NCI-H1092 (cell line): ENCODE measurements at regions not wholly inside any gene's neighbourhood (a gene's known extent, or its start where the extent isn't known, plus 50 kb on each side); places are given as distances from the start of the nearest gene placed in this dataset.

ENCODE experiments used
- DNase-seq: peaks from one replicate; lab custom pipeline; 2025; lab: John Stamatoyannopoulos, UW

GRCh38 chr12:105843986-105844760, 294.6 kb downstream of the NUAK1 start:
- DNase-seq, result no peak

DNA sequence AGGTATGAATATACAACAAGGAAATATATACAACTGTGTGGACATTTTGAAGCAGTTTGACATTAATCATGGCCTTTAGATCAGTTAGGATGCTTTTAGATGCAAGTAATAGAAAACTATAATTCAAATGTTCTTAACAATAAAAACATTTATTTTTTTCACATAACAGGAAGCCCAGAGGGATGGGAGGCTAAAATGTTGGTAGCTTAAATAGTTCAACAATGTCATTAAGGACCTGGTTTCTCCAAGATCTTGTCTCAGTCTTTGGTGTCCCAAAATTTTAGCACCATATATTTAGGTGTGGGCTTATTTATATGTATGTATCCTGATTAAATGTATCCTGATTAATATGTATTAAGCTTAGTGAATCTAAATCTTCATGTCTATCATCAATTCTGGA, 292.4 kb downstream of the NUAK1 start:
- DNase-seq, result no peak

- DNase-seq, result no peak
These were observed 291.7 kb downstream of the NUAK1 start for GRCh38 chr12:105847068-105847467.

- no peak for DNase-seq
These were observed 290.5 kb downstream of the NUAK1 start for GRCh38 chr12:105848286-105848685.

DNA sequence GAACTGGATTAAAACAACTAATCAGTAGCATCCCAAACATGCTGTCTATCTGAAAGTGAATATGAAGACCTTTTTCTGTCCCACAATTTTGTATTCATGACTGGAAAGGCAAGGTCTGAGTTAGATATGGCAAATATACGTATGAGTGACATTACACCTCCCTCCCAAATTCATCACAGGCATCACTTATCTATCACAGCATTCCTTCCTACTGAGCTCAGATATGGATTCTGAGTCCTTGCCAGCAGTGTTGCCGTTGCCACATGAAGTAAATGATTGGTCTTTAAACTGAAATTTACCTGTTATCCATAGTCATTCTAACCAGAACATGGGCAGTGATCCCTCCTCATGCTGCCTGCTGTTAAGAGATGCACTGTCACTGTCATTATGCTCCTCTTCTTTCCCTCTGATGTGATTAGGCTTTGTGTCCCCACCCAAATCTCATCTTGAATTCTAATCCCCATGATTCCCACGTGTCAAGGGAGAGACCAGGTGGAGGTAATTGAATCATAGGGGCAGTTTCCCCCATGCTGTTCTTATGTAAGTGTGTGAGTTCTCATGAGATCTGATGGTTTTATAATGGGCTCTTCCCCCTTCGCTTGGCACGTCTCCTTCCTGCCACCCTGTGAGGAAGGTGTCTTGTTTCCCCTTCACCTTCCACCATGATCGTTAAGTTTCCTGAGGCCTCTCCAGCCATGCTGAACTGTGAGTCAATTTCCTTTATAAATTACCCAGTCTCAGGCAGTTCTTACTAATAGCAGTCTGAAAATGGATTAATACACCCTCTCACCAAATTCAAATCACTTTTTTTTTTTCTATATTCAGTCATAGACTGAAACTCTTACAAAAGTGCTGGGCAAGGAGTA, 288.4 kb downstream of the NUAK1 start:
- no peak for DNase-seq

- DNase-seq, result no peak
These were observed 286.3 kb downstream of the NUAK1 start for GRCh38 chr12:105852496-105852895.

DNA sequence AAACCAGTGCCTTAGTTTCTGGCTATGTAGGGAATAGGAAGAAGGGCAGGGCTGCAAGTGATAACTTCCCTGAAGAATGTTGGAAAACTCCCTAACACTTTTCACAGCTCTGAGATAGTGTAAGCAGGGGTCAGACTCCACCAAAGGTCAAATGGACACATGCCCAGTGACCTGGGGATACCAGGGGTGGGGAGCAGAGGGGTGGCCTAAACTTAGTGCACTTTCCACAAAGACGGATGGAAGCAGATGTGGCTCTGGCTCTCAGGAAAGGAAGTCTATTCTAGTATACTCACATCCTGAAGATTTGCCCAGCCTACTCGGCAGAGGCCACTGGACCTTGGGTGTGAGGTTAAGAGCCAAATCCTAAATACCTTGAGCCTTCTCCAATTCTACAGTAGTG, 285.8 kb downstream of the NUAK1 start:
- no peak for DNase-seq

DNA sequence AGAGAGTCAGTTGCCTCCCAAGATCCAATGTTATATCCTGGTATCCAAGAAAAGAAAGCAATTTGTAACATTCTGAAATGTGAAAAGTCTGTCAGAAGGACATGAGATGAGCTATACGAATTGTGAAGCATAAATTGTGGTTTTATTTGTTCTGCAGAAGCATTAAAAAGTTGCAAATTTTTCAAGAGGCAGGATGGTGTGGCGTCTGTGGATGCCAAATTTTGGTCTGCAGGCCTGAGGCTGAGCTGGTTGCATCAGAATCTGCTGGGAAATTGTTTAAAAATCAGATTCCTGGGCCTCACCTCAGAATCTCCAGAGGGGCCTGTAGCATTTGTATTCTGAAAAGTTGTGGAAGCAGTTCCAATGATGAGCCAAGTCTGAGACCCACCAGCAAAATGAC, 284.7 kb downstream of the NUAK1 start:
- DNase-seq, result no peak

DNA sequence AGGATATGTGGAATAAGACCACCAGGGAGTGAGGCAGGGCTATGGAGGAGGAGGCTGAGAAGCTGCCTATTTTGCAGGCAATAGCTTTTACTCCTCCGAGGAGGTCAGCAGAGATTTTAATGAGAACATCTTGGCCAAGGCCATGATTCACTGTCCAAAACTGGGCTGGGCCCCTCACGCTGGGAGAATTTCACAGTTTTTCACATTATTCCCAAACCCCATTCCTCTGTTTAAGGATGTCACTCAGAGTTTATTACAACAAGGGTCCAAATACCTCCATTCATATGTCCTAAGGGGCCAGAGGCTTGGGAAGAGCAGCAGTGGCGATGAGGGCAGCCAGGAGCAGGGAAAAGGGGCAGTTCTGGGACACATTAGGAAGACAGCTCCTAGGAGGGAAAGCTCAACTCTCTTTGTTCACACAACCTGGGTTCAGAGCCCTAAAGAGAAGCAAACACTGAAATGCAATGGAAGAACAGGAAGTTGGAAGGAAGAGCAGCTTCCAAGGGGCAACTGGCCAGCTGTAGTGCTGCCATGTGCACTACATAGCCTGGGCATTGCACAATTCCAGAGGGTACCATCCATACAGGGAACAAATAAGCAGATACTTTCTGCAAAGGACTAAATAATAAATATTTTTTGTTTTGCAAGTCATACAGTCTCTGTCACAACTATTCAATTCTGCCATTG, 283.2 kb downstream of the NUAK1 start:
- DNase-seq, result no peak

DNA sequence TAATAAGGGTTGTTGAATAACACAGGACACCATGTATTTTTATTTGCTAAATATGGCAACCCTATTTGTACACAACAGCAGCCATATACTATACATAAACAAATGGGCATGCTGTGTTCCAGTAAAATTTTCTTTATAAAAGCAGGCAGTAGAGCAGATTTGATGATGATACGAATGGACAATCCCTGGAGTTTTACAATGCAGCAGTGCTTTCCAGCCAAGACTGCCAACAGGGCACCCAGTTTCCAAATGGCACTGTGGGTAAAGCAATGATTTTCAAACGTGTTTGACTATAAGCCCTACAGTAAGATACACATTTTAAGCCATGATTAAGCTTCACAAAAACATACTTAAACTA, 282.7 kb downstream of the NUAK1 start:
- no peak for DNase-seq

DNA sequence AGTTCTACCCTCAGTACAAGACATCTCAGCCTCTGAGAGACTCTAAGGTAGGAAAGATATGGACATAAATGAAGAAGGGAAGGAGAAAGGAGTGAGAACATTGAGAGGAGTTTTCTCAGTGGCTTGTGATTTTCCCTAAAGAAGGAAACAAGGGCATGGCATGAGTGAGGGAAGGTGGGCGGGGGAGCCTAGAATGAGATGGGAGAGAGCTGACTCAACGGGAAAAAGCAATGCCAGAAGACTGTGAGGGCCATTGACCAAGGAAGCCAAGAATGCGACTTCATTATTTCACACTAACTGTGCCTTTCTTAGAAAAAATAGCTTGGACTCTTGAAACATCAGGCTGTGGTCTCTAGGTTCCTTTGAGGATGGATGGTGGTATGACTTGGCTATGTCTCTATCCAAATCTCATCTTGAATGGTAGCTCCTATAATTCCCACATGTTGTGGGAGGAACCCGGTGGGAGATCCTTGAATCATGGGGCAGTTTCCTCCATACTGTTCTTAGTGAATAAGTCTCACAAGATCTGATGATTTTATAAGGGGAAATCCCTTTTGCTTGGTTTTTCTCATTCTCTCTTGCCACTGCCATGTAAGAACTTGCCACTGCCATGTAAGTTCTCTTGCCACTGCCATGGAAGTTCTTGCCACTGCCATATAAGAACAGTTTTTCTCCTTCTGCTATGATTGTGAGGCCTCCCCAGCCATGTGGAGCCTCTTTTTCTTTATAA, 279.6 kb downstream of the NUAK1 start:
- DNase-seq, result no peak

DNA sequence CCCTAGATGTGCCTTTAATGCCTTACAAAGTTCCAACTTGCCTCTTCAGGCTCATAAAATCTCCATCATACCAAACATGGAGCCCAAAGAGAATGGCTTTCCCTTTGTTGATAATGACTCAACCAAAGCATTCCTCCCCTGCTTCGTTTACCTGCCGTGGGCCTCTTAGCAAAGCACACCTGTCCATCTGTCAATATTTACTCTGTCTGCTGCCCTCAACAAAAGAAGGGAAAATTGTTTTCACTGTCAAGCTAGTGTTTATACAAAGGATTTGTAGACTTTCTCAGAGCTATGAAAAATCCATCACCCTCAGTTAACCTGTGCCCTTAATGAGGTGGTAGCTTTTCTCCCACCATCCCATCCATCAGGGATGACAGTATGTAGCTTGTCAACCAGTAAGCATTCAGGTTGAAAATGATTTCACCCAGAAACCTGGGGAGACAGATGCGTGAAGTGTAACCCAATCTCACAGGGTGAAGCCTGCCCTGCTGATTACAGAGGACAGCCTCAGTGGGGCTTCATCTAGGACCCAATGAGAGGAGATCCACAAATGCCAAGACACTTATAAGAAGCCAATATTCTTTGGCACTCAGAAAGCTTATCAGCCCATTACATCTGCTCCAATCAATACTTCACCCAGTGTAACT, 278.1 kb downstream of the NUAK1 start:
- peak; percentile 64 for DNase-seq

- DNase-seq, result peak; percentile 56
These were observed 277.5 kb downstream of the NUAK1 start for GRCh38 chr12:105861227-105861626.

DNA sequence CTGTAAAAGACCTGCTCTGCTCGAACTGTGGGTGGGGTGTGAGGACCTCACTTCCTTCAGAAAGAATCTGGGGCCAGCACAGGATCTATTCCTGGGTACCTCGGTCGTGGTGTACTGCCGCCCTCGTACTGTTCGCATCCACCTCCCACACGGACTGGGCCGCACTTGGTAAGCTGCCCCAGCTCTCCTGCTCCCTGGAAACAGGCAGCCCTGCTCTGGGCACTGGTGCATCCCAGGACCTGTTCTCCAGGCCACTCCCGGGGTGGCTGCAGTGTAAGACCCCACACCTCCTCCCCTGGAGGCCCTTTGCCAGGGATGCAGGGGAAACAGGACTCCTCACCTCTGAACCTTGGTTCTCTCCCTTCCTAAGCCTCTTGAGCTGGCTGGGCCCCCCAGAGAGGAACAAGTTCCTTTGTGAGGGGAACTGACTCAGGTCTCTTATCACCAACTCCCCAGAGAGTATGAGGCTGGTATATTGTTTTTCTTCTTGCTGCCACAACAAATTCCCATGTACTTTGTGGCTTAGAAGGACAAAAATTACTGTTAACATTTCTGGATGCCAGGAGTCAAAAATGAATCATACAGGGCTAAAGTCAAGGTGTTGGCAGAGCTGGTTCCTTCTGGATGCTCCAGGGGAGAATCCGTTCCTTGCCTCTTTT, 276.5 kb downstream of the NUAK1 start:
- no peak for DNase-seq

DNA sequence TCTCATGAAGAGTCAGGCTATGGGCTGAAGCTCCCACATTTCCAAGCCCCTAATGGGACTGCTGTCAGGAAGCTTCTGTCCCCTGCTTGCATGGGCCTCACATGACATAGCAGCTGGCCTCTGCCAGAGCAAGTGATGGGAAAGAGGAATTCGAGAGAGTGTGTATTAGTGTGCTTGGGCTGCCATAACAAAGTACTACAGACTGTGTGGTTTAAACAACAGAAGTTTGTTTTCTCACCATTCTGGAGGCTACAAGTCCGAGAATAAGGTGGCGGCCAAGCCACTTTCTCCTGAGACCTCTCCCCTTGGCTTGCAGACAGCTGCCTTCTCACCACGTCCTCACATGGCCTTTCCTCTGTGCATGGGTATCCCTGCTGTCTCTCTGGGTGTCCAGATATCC, 274.4 kb downstream of the NUAK1 start:
- DNase-seq, result no peak

- DNase-seq, result no peak
These were observed 273.9 kb downstream of the NUAK1 start for GRCh38 chr12:105864901-105865300.

GRCh38 chr12:105865886-105866285, 272.9 kb downstream of the NUAK1 start:
- no peak for DNase-seq

DNA sequence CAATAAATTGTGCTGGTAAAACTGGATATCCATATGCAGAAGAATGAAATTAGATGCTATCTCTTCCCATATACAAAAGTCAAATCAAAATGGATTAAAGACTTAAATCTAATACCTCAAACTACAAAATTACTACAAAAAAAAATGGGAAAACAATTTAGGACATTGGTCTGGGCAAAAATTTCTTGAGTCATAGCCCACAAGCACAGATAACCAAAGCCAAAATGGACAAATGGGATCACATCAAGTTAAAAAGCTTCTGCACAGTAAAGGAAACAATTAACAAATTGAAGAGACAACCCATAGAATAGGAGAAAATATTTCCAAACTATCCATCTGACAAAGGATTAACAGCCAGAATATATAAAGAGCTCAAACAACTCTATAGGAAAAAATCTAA, 264.6 kb downstream of the NUAK1 start:
- DNase-seq, result no peak

- no peak for DNase-seq
These were observed 262.3 kb downstream of the NUAK1 start for GRCh38 chr12:105876396-105876927.

GRCh38 chr12:105878964-105879363, 259.8 kb downstream of the NUAK1 start:
- no peak for DNase-seq
